H9 (cell line): ENCODE measurements at regions not wholly inside any gene's neighbourhood (a gene's known extent, or its start where the extent isn't known, plus 50 kb on each side); places are given as distances from the start of the nearest gene placed in this dataset.

Experiments
- DNase-seq: peaks from one replicate; pipeline ENCODE4 v3.0.0-alpha.2; 2017
- H2AFZ ChIP-seq: one replicate; pipeline ENCODE4 v1.6.1; 2013; ENCODE audit warnings: mild to moderate bottlenecking, low read length, control low read depth, moderate library complexity
- H2AK5ac ChIP-seq: 2 replicates; pipeline ENCODE4 v1.6.1; 2013; ENCODE audit warnings: low read length, control low read depth, mixed read lengths; ENCODE audit not compliant: insufficient read length
- H2BK120ac ChIP-seq: one replicate; pipeline ENCODE4 v1.6.1; 2013; ENCODE audit warnings: low read depth, mild to moderate bottlenecking, low read length, control low read depth, inconsistent platforms; ENCODE audit not compliant: poor library complexity, severe bottlenecking
- H2BK12ac ChIP-seq: 2 replicates; pipeline ENCODE4 v1.6.1; 2013; ENCODE audit warnings: low read length, control low read depth, mixed read lengths, low read depth; ENCODE audit not compliant: insufficient read length
- H2BK15ac ChIP-seq: 2 replicates; pipeline ENCODE4 v1.6.1; 2013; ENCODE audit warnings: low read depth, low read length, control low read depth
- H2BK20ac ChIP-seq: one replicate; pipeline ENCODE4 v1.6.1; 2013; ENCODE audit warnings: low read depth, mild to moderate bottlenecking, low read length, control low read depth, inconsistent platforms; ENCODE audit not compliant: poor library complexity, severe bottlenecking
- H2BK5ac ChIP-seq: 2 replicates; pipeline ENCODE4 v1.6.1; 2013; ENCODE audit warnings: low read length, control low read depth, mixed read lengths; ENCODE audit not compliant: insufficient read length
- H3K14ac ChIP-seq: 2 replicates; pipeline ENCODE4 v1.6.1; 2013; ENCODE audit warnings: low read length, control low read depth; ENCODE audit not compliant: insufficient read depth
- H3K18ac ChIP-seq: 2 replicates; pipeline ENCODE4 v1.6.1; 2013; ENCODE audit warnings: low read depth, mild to moderate bottlenecking, mixed read lengths, low read length, control low read depth; ENCODE audit not compliant: insufficient read length
- H3K23ac ChIP-seq: 2 replicates; pipeline ENCODE4 v1.6.1; 2013; ENCODE audit warnings: low read length, control low read depth, mixed read lengths, low read depth; ENCODE audit not compliant: insufficient read length
- H3K23me2 ChIP-seq: 2 replicates; pipeline ENCODE4 v1.6.1; 2013; ENCODE audit warnings: low read depth, mild to moderate bottlenecking, mixed read lengths, low read length, control low read depth; ENCODE audit not compliant: insufficient read length, poor library complexity, severe bottlenecking
- H3K27ac ChIP-seq: 2 replicates; pipeline ENCODE4 v1.5.1; 2013; ENCODE audit warnings: low read length, control low read depth, mixed read lengths, low read depth; ENCODE audit not compliant: insufficient read length
- H3K27me3 ChIP-seq: 2 replicates; pipeline ENCODE4 v1.6.1; 2013; ENCODE audit warnings: low read length, control low read depth, inconsistent platforms; ENCODE audit not compliant: insufficient read depth
- H3K4ac ChIP-seq: 2 replicates; pipeline ENCODE4 v1.6.1; 2013; ENCODE audit warnings: low read depth, mild to moderate bottlenecking, control low read depth, inconsistent platforms, low read length, moderate library complexity
- H3K4me1 ChIP-seq: 2 replicates; pipeline ENCODE4 v1.6.1; 2013; ENCODE audit warnings: low read length, control low read depth, inconsistent platforms; ENCODE audit not compliant: insufficient read depth
- H3K4me2 ChIP-seq: 2 replicates; pipeline ENCODE4 v1.6.1; 2013; ENCODE audit warnings: low read length, control low read depth, mixed read lengths; ENCODE audit not compliant: insufficient read length, insufficient read depth
- H3K56ac ChIP-seq: 2 replicates; pipeline ENCODE4 v1.6.1; 2013; ENCODE audit warnings: low read depth, mild to moderate bottlenecking, mixed read lengths, low read length, control low read depth; ENCODE audit not compliant: insufficient read length
- H3K79me1 ChIP-seq: 2 replicates; pipeline ENCODE4 v1.6.1; 2013; ENCODE audit warnings: low read depth, mild to moderate bottlenecking, moderate library complexity, low read length, control low read depth, inconsistent platforms; ENCODE audit not compliant: insufficient read depth, poor library complexity, severe bottlenecking
- H3K79me2 ChIP-seq: 2 replicates; pipeline ENCODE4 v1.6.1; 2013; ENCODE audit warnings: low read length, control low read depth, inconsistent platforms; ENCODE audit not compliant: insufficient read depth
- H3K9ac ChIP-seq: 2 replicates; pipeline ENCODE4 v1.6.1; 2013; ENCODE audit warnings: low read length, control low read depth, mixed read lengths; ENCODE audit not compliant: insufficient read length; ENCODE audit errors: extremely low read depth
- H3K9me3 ChIP-seq: one replicate; pipeline ENCODE4 v1.6.1; 2013; ENCODE audit warnings: low read depth, low read length, inconsistent platforms; ENCODE audit not compliant: control insufficient read depth
- H3T11ph ChIP-seq: one replicate; pipeline ENCODE4 v1.6.1; 2013; ENCODE audit warnings: mild to moderate bottlenecking, low read length, control low read depth, inconsistent platforms
- H4K20me1 ChIP-seq: one replicate; pipeline ENCODE4 v1.6.1; 2013; ENCODE audit not compliant: control insufficient read depth, insufficient read length, insufficient read depth
- H4K5ac ChIP-seq: 2 replicates; pipeline ENCODE4 v1.6.1; 2013; ENCODE audit warnings: low read depth, mild to moderate bottlenecking, mixed read lengths, low read length, control low read depth; ENCODE audit not compliant: insufficient read length
- H4K8ac ChIP-seq: replicated peaks from 2 replicates; pipeline ENCODE4 v1.6.1; 2013; ENCODE audit warnings: low read length, control low read depth, mixed read lengths, low read depth; ENCODE audit not compliant: insufficient read length
- H4K91ac ChIP-seq: 2 replicates; pipeline ENCODE4 v1.6.1; 2013; ENCODE audit warnings: low read depth, mild to moderate bottlenecking, moderate library complexity, mixed read lengths, low read length, control low read depth; ENCODE audit not compliant: insufficient read length
- H3K27ac Mint-ChIP-seq, 3 experiments: 2 replicates in 2 of 3; 3 replicates in 1 of 3; pipeline ENCODE4 v1.8.0; 2020 to 2021; ENCODE audit warnings: mixed read lengths in 3 of 3, mild to moderate bottlenecking in 1 of 3, moderate library complexity in 1 of 3
- H3K27me3 Mint-ChIP-seq: 2 replicates; pipeline ENCODE4 v1.8.0; 2021; ENCODE audit warnings: low read depth, mild to moderate bottlenecking, moderate library complexity, mixed read lengths
- H3K36me3 Mint-ChIP-seq, 3 experiments: 2 replicates in 2 of 3; 3 replicates in 1 of 3; pipeline ENCODE4 v1.8.0; 2020 to 2021; ENCODE audit warnings: low read depth in 3 of 3, mixed read lengths in 3 of 3; ENCODE audit not compliant: insufficient read depth in 1 of 3
- H3K4me1 Mint-ChIP-seq, 2 experiments: 2 replicates each; pipeline ENCODE4 v1.8.0; 2020; ENCODE audit warnings: mixed read lengths in 2 of 2
- H3K4me3 Mint-ChIP-seq, 2 experiments: 2 replicates in 1 of 2; 3 replicates in 1 of 2; pipeline ENCODE4 v1.8.0; 2020 to 2021; ENCODE audit warnings: mild to moderate bottlenecking in 2 of 2, mixed read lengths in 2 of 2, moderate library complexity in 1 of 2
- H3K9me3 Mint-ChIP-seq, 2 experiments: 2 replicates in 1 of 2; 3 replicates in 1 of 2; pipeline ENCODE4 v1.8.0; 2020; ENCODE audit warnings: mild to moderate bottlenecking in 2 of 2, mixed read lengths in 2 of 2, moderate library complexity in 1 of 2
- CTCF ChIP-seq: fragments of 200-600 bp; sonication (generic); conservative IDR thresholded peaks from 3 replicates; pipeline ENCODE4 v1.8.0; 2021; ENCODE audit warnings: antibody characterized with exemption, mild to moderate bottlenecking

GRCh38 chr7:16113058-16113457, 308.3 kb downstream of the CRPPA start:
- H3K23ac ChIP-seq, result no peak overlapping the region
- no peak overlapping the region for H4K8ac ChIP-seq

More at GRCh38 chr7:16113058-16113457, 308.3 kb downstream of the CRPPA start:
- Histone ChIP-seq H3K79me2 (no peaks in the 10 kb centered on the region), H2BK12ac (no peak overlapping the region), H2BK15ac (no peak overlapping the region), H3K4me1 (no peaks in the 10 kb centered on the region), H3K27me3 (no peaks in the 10 kb centered on the region), H3K79me1 (no peaks in the 10 kb centered on the region), H2BK120ac (no peak overlapping the region), H3K9me3 (no peaks in the 10 kb centered on the region), H2BK20ac (no peak overlapping the region), H3K4me2 (no peak overlapping the region), H3K56ac (no peak overlapping the region), H3K23me2 (no peaks in the 10 kb centered on the region), H3K4ac (no peak overlapping the region), H4K91ac (no peak overlapping the region), H2BK5ac (no peak overlapping the region), H3T11ph (no peak overlapping the region), H3K14ac (no peak overlapping the region), H3K18ac (no peak overlapping the region), H2AK5ac (no peak overlapping the region), H4K5ac (no peak overlapping the region), H3K27ac (no peak overlapping the region), H2AFZ (no peak overlapping the region), H4K20me1 (no peaks in the 10 kb centered on the region), H3K9ac (no peak overlapping the region)
- Mint-ChIP-seq H3K27me3 (no peaks in the 10 kb centered on the region), H3K27ac (no peak overlapping the region), H3K36me3 (peaks cover under 1 to 25% (median 2%) of the 10 kb centered on the region in 3 experiments; a peak in 4 of 7 replicates), H3K4me1 (peaks cover under 1 to 2% of the 10 kb centered on the region in 2 experiments; a peak in 2 of 4 replicates), H3K9me3 (peaks cover 31 to 35% of the 10 kb centered on the region in 2 experiments), H3K4me3 (no peak overlapping the region)
- no peak for DNase-seq
- TF ChIP-seq CTCF, result no peak
